HG03095 (cell line): ENCODE measurements at regions not wholly inside any gene's neighbourhood (a gene's known extent, or its start where the extent isn't known, plus 50 kb on each side); places are given as distances from the start of the nearest gene placed in this dataset.
A peak's percentile ranks its signal among the peaks of the same experiment; 100 is the strongest.

Experiments used
- ATAC-seq: cut with Tn5 transposase; IDR thresholded peaks from one replicate; pipeline ENCODE4 v1.9.1; 2021; ENCODE audit warnings: moderate library complexity; ENCODE audit not compliant: unreplicated experiment

- no peak for ATAC-seq
Observed at GRCh38 chr11:19410032-19410431, 169.3 kb upstream of the E2F8 start.

DNA sequence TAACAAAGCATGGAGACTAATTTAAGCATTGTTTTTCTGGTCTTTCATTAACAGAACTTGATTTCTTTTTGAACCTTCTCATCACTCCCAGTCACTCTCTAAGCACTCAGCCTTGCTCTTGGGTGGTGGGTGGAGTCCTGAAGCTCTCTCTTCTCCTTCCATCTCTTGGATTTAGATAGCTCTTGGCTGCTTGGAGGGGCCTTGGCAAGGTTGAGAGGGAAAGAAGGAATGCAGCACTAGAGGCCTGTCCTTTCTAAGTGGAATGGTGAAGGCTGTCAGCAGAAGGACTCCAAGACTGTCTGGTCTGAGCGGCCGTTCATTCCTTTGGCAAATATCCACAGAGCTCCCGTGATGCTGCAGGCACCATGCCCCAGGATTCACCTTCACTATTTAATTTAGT lies 168.6 kb upstream of the E2F8 start:
- no peak for ATAC-seq

- ATAC-seq = no peak
Observed at GRCh38 chr11:19407677-19408270, 167.0 kb upstream of the E2F8 start.

GRCh38 chr11:19405966-19406365 lies 165.2 kb upstream of the E2F8 start:
- no peak for ATAC-seq

GRCh38 chr11:19404787-19405186 lies 164.0 kb upstream of the E2F8 start:
- no peak for ATAC-seq

GRCh38 chr11:19403196-19403895 lies 162.6 kb upstream of the E2F8 start:
- ATAC-seq = no peak

GRCh38 chr11:19400296-19400695 lies 159.6 kb upstream of the E2F8 start:
- ATAC-seq = no peak

DNA sequence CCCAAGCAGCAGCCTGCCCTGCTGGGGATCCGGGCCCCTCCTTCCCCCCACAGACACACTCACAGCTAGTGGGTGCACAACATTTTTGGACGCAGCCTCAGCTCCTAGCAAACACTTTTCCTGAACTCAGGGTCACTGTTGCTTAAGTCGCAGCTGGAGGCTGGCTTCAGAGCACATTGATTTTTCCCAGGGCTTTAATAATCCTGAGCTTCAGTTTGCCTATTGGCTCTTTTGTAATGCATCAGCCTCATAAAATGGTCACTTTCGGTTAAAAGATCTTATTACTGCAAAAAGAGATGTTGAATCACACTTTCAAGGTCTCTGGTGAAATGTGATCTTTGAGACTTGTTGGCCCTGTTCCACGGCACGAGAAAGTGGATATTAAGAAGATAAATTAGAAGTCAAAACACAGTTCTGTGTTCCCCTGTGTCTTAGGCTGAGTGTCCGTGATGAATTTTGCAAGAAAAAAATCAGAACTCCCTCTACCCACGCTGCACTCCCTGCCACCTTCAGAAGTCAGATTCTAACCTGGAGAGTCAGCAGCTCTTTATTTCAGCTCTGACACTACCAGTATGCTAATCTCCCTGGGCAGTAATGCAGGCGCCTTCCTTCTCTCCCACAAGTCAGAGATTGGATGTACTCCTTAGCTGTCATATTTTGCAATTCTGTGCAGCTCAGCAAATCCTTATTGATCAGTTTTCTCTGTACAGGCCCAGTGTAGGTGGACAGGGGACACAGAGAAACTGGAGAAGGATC lies 158.2 kb upstream of the E2F8 start:
- no peak for ATAC-seq

- ATAC-seq = no peak
Observed at GRCh38 chr11:19398273-19398672, 157.5 kb upstream of the E2F8 start.

- ATAC-seq = no peak
Observed at GRCh38 chr11:19395050-19395449, 154.3 kb upstream of the E2F8 start.

DNA sequence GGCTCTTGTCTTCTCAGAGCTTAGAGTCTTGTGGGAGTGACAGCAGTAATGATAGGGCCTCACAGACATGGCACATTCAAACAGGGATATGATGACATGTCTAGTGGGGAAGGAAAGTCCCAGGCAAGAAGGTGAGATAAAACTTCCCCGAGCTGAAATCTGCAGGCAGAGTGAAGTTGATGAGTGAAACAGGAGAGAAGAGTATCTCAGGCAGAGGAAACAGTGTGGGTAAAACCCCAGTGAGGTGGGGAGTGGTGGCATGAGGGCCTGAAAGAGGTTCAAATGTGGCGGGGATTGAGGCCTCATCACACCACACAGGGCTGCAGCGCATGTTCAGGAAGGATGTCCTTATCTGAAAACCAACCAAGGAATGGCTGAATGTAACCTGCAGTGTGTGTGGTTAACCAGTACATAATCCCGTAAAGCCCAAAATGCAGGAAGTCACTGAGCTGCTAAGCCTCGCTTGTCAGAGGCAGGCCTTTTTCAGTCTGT lies 153.8 kb upstream of the E2F8 start:
- peak; percentile 78 for ATAC-seq

GRCh38 chr11:19393941-19394340 lies 153.2 kb upstream of the E2F8 start:
- ATAC-seq = no peak

- ATAC-seq = no peak
Observed at GRCh38 chr11:19392847-19393518, 152.2 kb upstream of the E2F8 start.

DNA sequence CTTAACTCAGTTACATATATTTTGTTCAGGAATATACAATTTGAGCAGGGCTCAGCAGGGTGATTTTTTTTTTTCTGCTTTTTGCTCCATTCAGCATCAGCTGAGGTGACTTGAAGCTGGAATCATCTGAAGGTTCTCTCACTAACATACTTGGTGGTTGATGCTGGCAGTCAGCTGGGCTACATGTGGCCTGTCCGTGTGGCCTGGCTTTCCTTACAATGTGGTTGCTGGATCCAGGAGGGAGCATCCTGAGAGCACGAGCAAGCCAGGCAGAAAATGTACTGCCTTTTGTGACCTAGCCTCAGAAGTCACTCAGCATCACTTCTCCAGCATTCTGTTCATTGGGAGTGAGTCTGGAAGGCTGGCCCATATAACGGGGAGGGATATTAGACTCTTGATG lies 151.6 kb upstream of the E2F8 start:
- ATAC-seq = no peak

DNA sequence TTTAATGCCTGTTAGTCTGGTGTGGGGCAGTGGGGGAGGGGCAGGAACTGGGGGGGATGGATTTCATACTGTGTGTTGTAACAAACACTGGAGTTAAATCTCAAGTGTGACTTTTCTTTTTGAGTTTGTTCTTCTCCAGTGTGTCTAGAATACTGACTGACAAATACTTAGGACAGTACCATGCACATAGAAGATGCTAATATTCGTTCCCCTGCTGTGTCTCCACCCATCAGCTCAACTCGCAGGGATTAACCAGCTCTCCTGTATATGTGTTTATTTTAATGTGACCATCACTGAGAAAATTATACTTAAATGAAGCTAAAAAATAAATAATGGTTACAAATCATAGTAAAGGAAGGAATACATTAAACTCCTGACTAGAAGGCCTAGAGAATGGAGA lies 150.9 kb upstream of the E2F8 start:
- no peak for ATAC-seq

GRCh38 chr11:19391026-19391425 lies 150.3 kb upstream of the E2F8 start:
- no peak for ATAC-seq

DNA sequence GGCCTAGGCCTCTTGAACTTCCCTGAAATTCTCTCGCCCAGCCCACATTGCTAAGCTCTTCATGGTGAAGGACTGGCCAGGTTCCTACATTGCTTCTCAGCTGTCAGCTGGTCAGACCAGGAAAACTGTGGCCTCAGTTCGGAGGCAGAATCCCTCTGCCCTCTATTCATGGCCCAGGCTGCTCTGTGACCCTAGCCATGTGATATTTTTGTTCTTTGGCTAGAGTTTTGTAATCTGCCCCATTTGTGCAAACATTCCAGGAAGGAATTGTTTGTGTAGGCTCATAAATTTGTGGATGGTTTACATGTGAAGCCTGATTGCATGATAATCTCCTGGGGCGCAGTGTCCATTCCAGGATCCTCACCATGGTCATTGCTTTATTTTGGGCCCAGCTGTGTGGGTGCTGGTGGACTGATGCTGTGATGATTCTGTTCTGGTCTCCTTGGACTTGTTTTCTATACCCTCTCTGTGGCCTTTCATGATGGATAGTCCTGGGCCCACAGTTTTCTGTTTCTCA lies 149.1 kb upstream of the E2F8 start:
- ATAC-seq = no peak

DNA sequence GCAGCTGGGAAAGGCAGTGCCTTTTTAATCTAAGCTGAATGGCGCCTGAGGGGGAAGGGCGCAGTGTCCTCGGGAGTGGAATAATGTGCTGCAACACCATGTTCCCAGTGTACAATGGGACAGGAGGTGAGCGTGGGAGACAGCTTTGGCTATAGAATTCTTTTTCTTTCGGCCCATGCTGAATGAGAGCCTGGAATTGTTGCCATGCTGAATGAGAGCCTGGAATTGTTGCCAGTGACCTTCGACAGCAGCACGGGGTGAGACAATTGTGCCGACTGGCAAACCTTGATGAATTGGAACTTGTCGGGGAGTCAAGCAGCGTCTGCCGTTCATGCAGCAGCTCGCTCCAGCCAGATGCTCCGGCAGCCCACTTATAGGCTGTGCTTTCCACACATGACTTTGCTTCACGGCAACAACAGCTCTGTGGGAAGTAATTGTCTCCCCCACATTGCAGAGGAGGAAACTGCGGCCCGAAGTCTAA lies 141.4 kb upstream of the E2F8 start:
- ATAC-seq = no peak

DNA sequence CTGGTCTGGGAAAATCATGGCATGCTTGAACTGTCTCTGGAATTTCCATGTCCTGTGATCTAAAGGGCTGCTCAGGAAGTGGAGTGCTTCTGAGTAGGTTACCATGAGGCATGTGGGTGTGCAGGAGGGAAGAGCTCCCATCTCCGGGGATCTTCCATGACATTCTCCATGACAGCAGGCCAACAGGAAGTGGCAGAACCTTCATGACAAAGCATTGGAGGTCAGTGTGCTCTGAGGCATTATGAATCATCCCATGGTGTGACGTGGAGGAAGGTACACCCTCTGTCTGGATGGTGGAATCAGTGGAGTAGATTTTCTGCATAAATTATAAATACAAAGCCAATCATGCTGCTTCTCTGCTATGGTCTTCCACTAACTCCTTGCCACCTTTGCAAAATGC lies 139.6 kb upstream of the E2F8 start:
- ATAC-seq = no peak

- ATAC-seq = no peak
Observed at GRCh38 chr11:19379465-19379864, 138.7 kb upstream of the E2F8 start.

- no peak for ATAC-seq
Observed at GRCh38 chr11:19378814-19379213, 138.1 kb upstream of the E2F8 start.
